ENCODE measurements at regions not wholly inside any gene's neighbourhood (a gene's known extent, or its start where the extent isn't known, plus 50 kb on each side); places are given as distances from the start of the nearest gene placed in this dataset.

DNA sequence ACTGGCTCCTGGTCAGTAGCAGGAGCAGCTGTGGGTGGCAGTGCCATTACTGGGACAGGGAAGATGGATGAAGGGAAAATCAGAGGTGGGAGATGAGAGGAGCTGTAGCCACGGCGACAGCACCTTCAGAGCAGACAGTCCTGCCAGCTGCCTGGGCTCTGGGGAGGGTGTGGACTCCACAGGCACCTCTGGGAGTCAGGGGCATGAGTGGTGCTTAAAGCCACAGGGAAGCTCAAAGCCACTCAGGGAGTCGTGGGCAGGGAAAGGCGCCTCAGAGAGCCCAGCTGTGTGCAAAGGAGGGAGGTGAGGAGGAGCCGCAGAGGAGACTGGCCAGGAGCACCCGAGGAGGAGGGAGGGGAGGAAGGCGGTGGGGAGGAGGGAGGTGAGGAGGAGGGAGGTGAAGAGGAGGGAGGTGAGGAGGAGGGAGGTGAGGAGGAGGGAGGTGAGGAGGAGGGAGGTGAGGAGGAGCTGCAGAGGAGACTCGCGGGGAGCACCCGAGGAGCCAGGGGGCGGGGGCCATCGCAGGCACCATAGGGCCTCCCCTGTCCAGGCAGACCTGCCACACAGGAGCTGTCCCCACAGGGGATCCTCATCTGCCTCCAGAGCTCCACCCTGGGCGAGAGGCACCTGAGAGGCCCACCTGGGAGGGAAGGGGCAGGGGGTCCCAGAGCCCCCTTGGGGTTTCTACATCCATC, 977.6 kb downstream of the BRD1 start:
- TF ChIP-seq EZH2 (IDR thresholded peaks at IDR 0.05; ENCODE audit: borderline replicate concordance, insufficient read depth, low read depth, low read length, poor library complexity, severe bottlenecking) = no peak
- TF ChIP-seq CTCF (IDR thresholded peaks at IDR 0.05) = no peak
